Keratinocyte (primary cell): ENCODE measurements at regions not wholly inside any gene's neighbourhood (a gene's known extent, or its start where the extent isn't known, plus 50 kb on each side); places are given as distances from the start of the nearest gene placed in this dataset.

Experiments
- DNase-seq: peaks from one replicate; pipeline ENCODE4 v3.0.0-alpha.2; 2011; ENCODE audit warnings: low read depth, missing footprints, low spot score
- FAIRE-seq: peaks from 2 replicates; lab custom pipeline; 2011; peaks lifted over from hg19 to GRCh38; lab: Jason Lieb, UNC
- H2AFZ ChIP-seq: 2 replicates; pipeline ENCODE4 v1.6.0; 2012; ENCODE audit warnings: low read length, control low read depth, inconsistent platforms; ENCODE audit not compliant: control insufficient read depth
- H3K27ac ChIP-seq: 2 replicates; pipeline ENCODE4 v1.5.1; 2011; ENCODE audit warnings: low read length; ENCODE audit not compliant: control insufficient read depth, insufficient read depth
- H3K27me3 ChIP-seq: 3 replicates; pipeline ENCODE4 v1.6.0; 2011; ENCODE audit warnings: low read length; ENCODE audit not compliant: control insufficient read depth, insufficient read depth; ENCODE audit errors: extremely low read depth
- H3K36me3 ChIP-seq, 2 experiments: 2 replicates in 1 of 2; 3 replicates in 1 of 2; pipeline ENCODE4 v1.5.1; 2011; ENCODE audit warnings: low read length in 2 of 2, mild to moderate bottlenecking in 1 of 2; ENCODE audit not compliant: control insufficient read depth in 2 of 2, insufficient read depth in 2 of 2; ENCODE audit errors: extremely low read depth in 1 of 2
- H3K4me1 ChIP-seq: 3 replicates; pipeline ENCODE4 v1.5.1; 2011; ENCODE audit warnings: low read length; ENCODE audit not compliant: control insufficient read depth, insufficient read depth; ENCODE audit errors: extremely low read depth
- H3K4me2 ChIP-seq: 3 replicates; pipeline ENCODE4 v1.6.0; 2011; ENCODE audit warnings: low read depth, low read length; ENCODE audit not compliant: control insufficient read depth, insufficient read depth; ENCODE audit errors: extremely low read depth
- H3K4me3 ChIP-seq, 3 experiments: fragments of 200-600 bp in 1 of 3; sonication (generic) in 1 of 3; 2 replicates in 2 of 3; 3 replicates in 1 of 3; pipeline ENCODE4 v1.5.1; 2011 to 2016; ENCODE audit warnings: low read length in 3 of 3, mild to moderate bottlenecking in 3 of 3, control low read depth in 2 of 3, inconsistent platforms in 1 of 3, low read depth in 1 of 3, mixed read lengths in 1 of 3, mixed run types in 1 of 3, moderate library complexity in 1 of 3; ENCODE audit not compliant: control insufficient read depth in 2 of 3, insufficient read depth in 2 of 3; ENCODE audit errors: extremely low read depth in 1 of 3
- H3K79me2 ChIP-seq: 2 replicates; pipeline ENCODE4 v1.6.0; 2012; ENCODE audit warnings: low read length; ENCODE audit not compliant: control insufficient read depth, insufficient read depth
- H3K9ac ChIP-seq: 3 replicates; pipeline ENCODE4 v1.6.0; 2011; ENCODE audit warnings: low read length; ENCODE audit not compliant: control insufficient read depth, insufficient read depth; ENCODE audit errors: extremely low read depth
- H3K9me1 ChIP-seq: 3 replicates; pipeline ENCODE4 v1.6.0; 2011; ENCODE audit warnings: low read length; ENCODE audit not compliant: control insufficient read depth, insufficient read depth; ENCODE audit errors: extremely low read depth
- H3K9me3 ChIP-seq: 2 replicates; pipeline ENCODE4 v1.5.1; 2012; ENCODE audit warnings: low read depth, low read length; ENCODE audit not compliant: control insufficient read depth
- H4K20me1 ChIP-seq: 3 replicates; pipeline ENCODE4 v1.6.0; 2011; ENCODE audit warnings: low read length; ENCODE audit not compliant: control insufficient read depth, insufficient read depth; ENCODE audit errors: extremely low read depth
- CTCF ChIP-seq, 3 experiments: IDR thresholded peaks in 1 of 3; conservative IDR thresholded peaks in 1 of 3; optimal IDR thresholded peaks in 1 of 3; 2 replicates in 2 of 3; 3 replicates in 1 of 3; pipeline versions ENCODE3 to v1.5.1; 2011; ENCODE audit warnings: low read length in 3 of 3, mild to moderate bottlenecking in 3 of 3, moderate library complexity in 2 of 3, control low read depth in 1 of 3, inconsistent platforms in 1 of 3; ENCODE audit not compliant: insufficient read depth in 2 of 3; ENCODE audit errors: extremely low read depth in 1 of 3
- EZH2 ChIP-seq: IDR thresholded peaks from one replicate; pipeline ENCODE4 v1.6.1; 2012; ENCODE audit warnings: inconsistent platforms, mild to moderate bottlenecking, low read length, moderate library complexity
- dilution Hi-C: fragments of 300-500 bp; cut with MboI; formaldehyde crosslinking; loops from one replicate; pipeline ENCODE4 v1.7.0; 2020; ENCODE audit warnings: low sequenced_read_pairs; ENCODE audit not compliant: extremely low pct_ligation_motif_present

GRCh38 chr12:126369487-126370463 is 1304.5 kb downstream of the AACS start:
- DNase-seq (no peak), FAIRE-seq (no peak)
- H3K9ac ChIP-seq: no peak overlapping the region
- H3K27me3 ChIP-seq: no peaks in the 10 kb centered on the region
- H3K4me2 ChIP-seq: no peak overlapping the region
- no peak overlapping the region for H3K27ac ChIP-seq
- H3K4me3 ChIP-seq: no peak overlapping the region
- H3K4me1 ChIP-seq: no peaks in the 10 kb centered on the region
- no peaks in the 10 kb centered on the region for H3K9me1 ChIP-seq
- no peaks in the 10 kb centered on the region for H3K9me3 ChIP-seq
- no peaks in the 10 kb centered on the region for H3K79me2 ChIP-seq
- no peaks in the 10 kb centered on the region for H4K20me1 ChIP-seq
- no peak for TF ChIP-seq CTCF (optimal IDR thresholded peaks at IDR 0.05 in 1 of 3, IDR thresholded peaks at IDR 0.05 in 1 of 3, conservative IDR thresholded peaks at IDR 0.05 in 1 of 3; ENCODE audit: extremely low read depth in 1 of 3, insufficient read depth in 2 of 3, low read length in 3 of 3)
- TF ChIP-seq EZH2: no peak
- dilution Hi-C loops: no loop called here
- H3K36me3 ChIP-seq: no peaks in the 10 kb centered on the region
- H2AFZ ChIP-seq: no peak overlapping the region

- H3K27ac ChIP-seq: no peak overlapping the region
Measured at GRCh38 chr12:126383506-126383905, 1318.3 kb downstream of the AACS start.

More at GRCh38 chr12:126383506-126383905, 1318.3 kb downstream of the AACS start:
- dilution Hi-C loops: no loop called here
- Histone ChIP-seq H3K9ac (no peak overlapping the region), H3K4me2 (no peak overlapping the region), H3K27me3 (no peaks in the 10 kb centered on the region), H3K4me1 (no peaks in the 10 kb centered on the region), H3K4me3 (no peak overlapping the region), H4K20me1 (no peaks in the 10 kb centered on the region), H3K79me2 (no peaks in the 10 kb centered on the region), H3K9me1 (no peaks in the 10 kb centered on the region), H3K36me3 (no peaks in the 10 kb centered on the region), H3K9me3 (no peaks in the 10 kb centered on the region), H2AFZ (no peak overlapping the region)
- DNase-seq (no peak), FAIRE-seq (no peak)
- TF ChIP-seq EZH2: no peak
